HG02610 (cell line): ENCODE measurements at regions not wholly inside any gene's neighbourhood (a gene's known extent, or its start where the extent isn't known, plus 50 kb on each side); places are given as distances from the start of the nearest gene placed in this dataset.

Source experiments
- ATAC-seq: cut with Tn5 transposase; IDR thresholded peaks from one replicate; pipeline ENCODE4 v1.9.1; 2021; ENCODE audit warnings: mild to moderate bottlenecking, moderate library complexity; ENCODE audit not compliant: unreplicated experiment

GRCh38 chr6:104428184-104428583, 431.5 kb downstream of the HACE1 start:
- ATAC-seq = no peak

GRCh38 chr6:104423691-104424090, 436.0 kb downstream of the HACE1 start:
- ATAC-seq = no peak

- ATAC-seq = no peak
Measured at GRCh38 chr6:104421650-104422049, 438.1 kb downstream of the HACE1 start.

GRCh38 chr6:104418839-104419238, 440.9 kb downstream of the HACE1 start:
- ATAC-seq = no peak

- no peak for ATAC-seq
Measured at GRCh38 chr6:104418125-104418524, 441.6 kb downstream of the HACE1 start.

GRCh38 chr6:104414723-104415122, 445.0 kb downstream of the HACE1 start:
- ATAC-seq = no peak

- ATAC-seq = no peak
Measured at GRCh38 chr6:104413767-104414166, 446.0 kb downstream of the HACE1 start.

GRCh38 chr6:104411302-104411701, 448.4 kb downstream of the HACE1 start:
- no peak for ATAC-seq

GRCh38 chr6:104409913-104410312, 449.8 kb downstream of the HACE1 start:
- no peak for ATAC-seq

GRCh38 chr6:104407957-104408356, 451.8 kb downstream of the HACE1 start:
- ATAC-seq = no peak

GRCh38 chr6:104404377-104404776, 455.3 kb downstream of the HACE1 start:
- ATAC-seq = no peak

- ATAC-seq = no peak
Measured at GRCh38 chr6:104402572-104402971, 457.1 kb downstream of the HACE1 start.

- ATAC-seq = no peak
Measured at GRCh38 chr6:104401926-104402325, 457.8 kb downstream of the HACE1 start.

- no peak for ATAC-seq
Measured at GRCh38 chr6:104400844-104401243, 458.9 kb downstream of the HACE1 start.

- ATAC-seq = no peak
Measured at GRCh38 chr6:104396077-104396476, 463.6 kb downstream of the HACE1 start.

- no peak for ATAC-seq
Measured at GRCh38 chr6:104381907-104382306, 477.8 kb downstream of the HACE1 start.

GRCh38 chr6:104365451-104366234, 494.1 kb downstream of the HACE1 start:
- no peak for ATAC-seq

GRCh38 chr6:104357928-104358327, 501.8 kb downstream of the HACE1 start:
- ATAC-seq = no peak

- no peak for ATAC-seq
Measured at GRCh38 chr6:104356197-104356596, 503.5 kb downstream of the HACE1 start.

GRCh38 chr6:104349191-104349590, 510.5 kb downstream of the HACE1 start:
- no peak for ATAC-seq

- no peak for ATAC-seq
Measured at GRCh38 chr6:104344223-104344622, 515.5 kb downstream of the HACE1 start.

GRCh38 chr6:104332364-104332763, 527.4 kb downstream of the HACE1 start:
- no peak for ATAC-seq
